ENCODE measurements at regions not wholly inside any gene's neighbourhood (a gene's known extent, or its start where the extent isn't known, plus 50 kb on each side); places are given as distances from the start of the nearest gene placed in this dataset.

DNA sequence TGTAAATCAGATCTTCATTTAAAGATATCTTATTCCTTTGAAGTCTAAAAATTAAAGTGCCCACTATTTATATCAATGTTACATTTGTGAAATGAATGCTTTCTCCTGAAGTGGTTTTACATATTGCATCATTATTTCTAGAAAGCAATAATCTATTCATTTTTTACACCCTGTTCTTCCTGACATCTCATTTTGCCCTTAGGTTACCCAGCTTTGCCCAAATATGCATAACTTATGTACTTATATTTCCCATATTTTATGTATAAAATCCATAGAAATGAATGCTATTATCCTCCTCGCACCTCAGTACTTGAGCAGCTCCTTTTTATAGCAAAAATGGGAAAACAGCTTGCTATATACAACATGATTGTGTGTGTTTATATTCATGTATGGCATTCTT, 396.5 kb upstream of the DSEL start:
- Histone ChIP-seq H3K9me3 (no peaks in the 10 kb centered on the region), H3K27ac (no peak overlapping the region), H3K4me3 (no peak overlapping the region), H3K36me3 (no peaks in the 10 kb centered on the region), H3K27me3 (no peaks in the 10 kb centered on the region), H3K4me1 (no peaks in the 10 kb centered on the region)
- no peak for TF ChIP-seq CTCF (IDR thresholded peaks at IDR 0.05)
- ATAC-seq (no peak), DNase-seq (no peak)
- intact Hi-C loops (cut with DNase I): no loop called here

DNA sequence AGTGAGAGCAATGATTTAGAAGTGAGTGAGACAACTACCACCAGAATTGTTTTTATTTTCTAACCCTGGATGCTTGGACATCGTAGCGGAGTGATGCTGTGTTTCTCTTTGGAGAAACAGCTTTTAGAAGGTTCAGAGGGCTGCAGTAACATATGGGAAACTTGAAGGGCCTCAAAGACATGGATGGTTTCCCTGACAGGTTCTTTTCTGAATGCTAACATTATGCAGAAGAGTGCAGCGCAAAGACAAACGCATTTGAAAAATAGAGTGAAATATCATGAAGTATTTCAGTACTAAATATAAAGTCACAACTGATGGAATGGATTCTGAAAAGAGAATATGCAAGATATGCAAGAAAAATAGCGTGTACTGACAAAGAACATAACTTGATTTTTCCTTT, 385.1 kb upstream of the DSEL start:
- no peak overlapping the region for H3K27ac ChIP-seq
- intact Hi-C loops (cut with DNase I): no loop called here
- H3K36me3 ChIP-seq: no peaks in the 10 kb centered on the region
- no peak for DNase-seq
- TF ChIP-seq CTCF (IDR thresholded peaks at IDR 0.05): no peak
- ATAC-seq: no peak
- H3K9me3 ChIP-seq: no peaks in the 10 kb centered on the region
- H3K27me3 ChIP-seq: no peaks in the 10 kb centered on the region
- H3K4me1 ChIP-seq: no peaks in the 10 kb centered on the region
- no peak overlapping the region for H3K4me3 ChIP-seq

- Histone ChIP-seq H3K36me3 (no peaks in the 10 kb centered on the region), H3K4me3 (no peak overlapping the region), H3K9me3 (no peaks in the 10 kb centered on the region), H3K4me1 (no peaks in the 10 kb centered on the region), H3K27ac (no peak overlapping the region), H3K27me3 (no peaks in the 10 kb centered on the region)
- DNase-seq (no peak), ATAC-seq (no peak)
- intact Hi-C loops (cut with DNase I): no loop called here
- TF ChIP-seq CTCF (IDR thresholded peaks at IDR 0.05): no peak
Measured at GRCh38 chr18:67896451-67896850, 379.9 kb upstream of the DSEL start.

DNA sequence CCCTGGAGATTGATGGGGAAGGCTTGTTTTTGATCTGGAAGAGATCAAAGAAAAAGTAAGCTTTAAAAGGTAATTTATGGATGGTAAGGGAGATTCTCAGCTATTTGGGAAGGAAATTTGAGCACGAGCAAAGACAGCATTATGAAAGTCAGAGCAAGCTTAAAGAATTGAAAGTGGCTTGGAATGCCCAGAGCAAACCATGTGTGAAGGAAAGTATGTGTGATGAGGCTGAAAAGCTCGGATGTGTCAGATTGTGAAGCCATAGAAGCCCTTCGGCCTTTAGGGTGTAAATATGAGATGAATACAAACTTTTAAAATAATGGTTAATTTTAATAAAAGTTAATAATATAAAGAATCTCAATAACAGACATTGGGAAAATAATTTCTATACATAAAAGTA, 377.4 kb upstream of the DSEL start:
- H3K36me3 ChIP-seq: no peaks in the 10 kb centered on the region
- TF ChIP-seq CTCF (IDR thresholded peaks at IDR 0.05): no peak
- no peaks in the 10 kb centered on the region for H3K27me3 ChIP-seq
- no peak for ATAC-seq
- H3K27ac ChIP-seq: no peak overlapping the region
- intact Hi-C loops (cut with DNase I): no loop called here
- H3K9me3 ChIP-seq: no peaks in the 10 kb centered on the region
- H3K4me3 ChIP-seq: no peak overlapping the region
- no peak for DNase-seq
- H3K4me1 ChIP-seq: no peaks in the 10 kb centered on the region

GRCh38 chr18:67876871-67877270, 360.4 kb upstream of the DSEL start:
- Histone ChIP-seq H3K27ac (no peak overlapping the region), H3K27me3 (no peaks in the 10 kb centered on the region), H3K36me3 (no peaks in the 10 kb centered on the region), H3K4me1 (no peaks in the 10 kb centered on the region), H3K9me3 (no peaks in the 10 kb centered on the region), H3K4me3 (no peak overlapping the region)
- intact Hi-C loops (cut with DNase I): no loop called here
- DNase-seq (no peak), ATAC-seq (no peak)
- TF ChIP-seq CTCF (IDR thresholded peaks at IDR 0.05): no peak

Measured in left lung (tissue), 4 donors.